ENCODE measurements at regions not wholly inside any gene's neighbourhood (a gene's known extent, or its start where the extent isn't known, plus 50 kb on each side); places are given as distances from the start of the nearest gene placed in this dataset.

- DNase-seq (ENCODE audit: low read depth): no peak
- Histone ChIP-seq H3K36me3 (ENCODE audit: control insufficient read depth, insufficient read depth, low read length) (no peaks in the 10 kb centered on the region), H3K4me3 (ENCODE audit: low read depth, low read length) (no peak overlapping the region), H3K27me3 (ENCODE audit: control insufficient read depth, insufficient read depth, low read length) (no peaks in the 10 kb centered on the region)
- TF ChIP-seq CTCF (IDR thresholded peaks at IDR 0.05; ENCODE audit: insufficient read depth, low read depth, low read length): no peak
- ChIA-PET POLR2A (no interaction called here), CTCF (no interaction called here)
These were observed 1029.5 kb downstream of the C4orf33 start for GRCh38 chr4:130125467-130125866.

- Histone ChIP-seq H3K4me3 (ENCODE audit: low read depth, low read length) (no peak overlapping the region), H3K27me3 (ENCODE audit: control insufficient read depth, insufficient read depth, low read length) (no peaks in the 10 kb centered on the region), H3K36me3 (ENCODE audit: control insufficient read depth, insufficient read depth, low read length) (no peaks in the 10 kb centered on the region)
- TF ChIP-seq CTCF (IDR thresholded peaks at IDR 0.05; ENCODE audit: insufficient read depth, low read depth, low read length): no peak
- DNase-seq (ENCODE audit: low read depth): no peak
- POLR2A ChIA-PET: no interaction called here
- CTCF ChIA-PET: no interaction called here
These were observed 1031.3 kb downstream of the C4orf33 start for GRCh38 chr4:130127297-130127696.

DNA sequence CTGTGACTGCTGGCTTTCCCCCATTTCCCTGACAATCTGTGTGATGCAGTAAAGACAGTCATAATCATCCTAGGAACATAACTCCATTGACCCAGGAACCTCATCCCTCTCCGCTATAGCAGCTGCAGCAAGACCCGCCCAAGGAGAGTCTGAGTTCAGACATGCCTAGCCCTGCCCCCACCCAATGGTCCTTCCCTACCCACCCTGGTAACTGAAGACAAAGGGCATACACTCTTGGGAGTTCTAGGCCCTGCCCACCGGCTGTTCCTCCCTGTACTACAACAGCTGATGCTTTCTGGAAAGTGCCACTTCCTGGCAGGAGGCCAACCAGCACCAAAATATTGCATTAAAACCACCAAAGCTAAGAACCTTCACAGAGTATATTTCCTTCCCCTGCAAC is 1035.6 kb downstream of the C4orf33 start:
- CTCF ChIA-PET: no interaction called here
- POLR2A ChIA-PET: no interaction called here
- Histone ChIP-seq H3K27me3 (ENCODE audit: control insufficient read depth, insufficient read depth, low read length) (no peaks in the 10 kb centered on the region), H3K36me3 (ENCODE audit: control insufficient read depth, insufficient read depth, low read length) (no peaks in the 10 kb centered on the region), H3K4me3 (ENCODE audit: low read depth, low read length) (no peak overlapping the region)
- no peak for DNase-seq (ENCODE audit: low read depth)
- TF ChIP-seq CTCF (IDR thresholded peaks at IDR 0.05; ENCODE audit: insufficient read depth, low read depth, low read length): no peak

GRCh38 chr4:130141651-130142050 is 1045.7 kb downstream of the C4orf33 start:
- no peak for TF ChIP-seq CTCF (IDR thresholded peaks at IDR 0.05; ENCODE audit: insufficient read depth, low read depth, low read length)
- Histone ChIP-seq H3K4me3 (ENCODE audit: low read depth, low read length) (no peak overlapping the region), H3K36me3 (ENCODE audit: control insufficient read depth, insufficient read depth, low read length) (no peaks in the 10 kb centered on the region), H3K27me3 (ENCODE audit: control insufficient read depth, insufficient read depth, low read length) (no peaks in the 10 kb centered on the region)
- ChIA-PET POLR2A (no interaction called here), CTCF (no interaction called here)
- no peak for DNase-seq (ENCODE audit: low read depth)

DNA sequence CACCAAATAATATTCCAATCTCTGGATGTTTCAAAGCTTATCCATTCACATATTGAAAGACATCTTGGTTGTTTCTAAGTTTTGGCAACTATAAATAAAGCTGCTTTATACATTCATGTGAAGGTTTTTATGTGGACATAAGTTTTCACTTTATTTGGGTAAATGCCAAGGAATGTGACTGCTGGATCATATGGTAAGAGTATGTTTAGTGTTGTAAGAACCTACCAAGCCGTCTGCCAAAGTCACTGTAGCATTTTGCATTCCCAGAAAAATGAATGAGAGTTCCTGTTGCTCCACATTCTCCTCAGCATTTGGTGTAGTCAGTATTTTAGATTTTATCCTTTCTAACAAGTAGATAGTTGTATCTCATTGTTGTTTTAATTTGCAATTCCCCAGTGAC is 1047.7 kb downstream of the C4orf33 start:
- Histone ChIP-seq H3K36me3 (ENCODE audit: control insufficient read depth, insufficient read depth, low read length) (no peaks in the 10 kb centered on the region), H3K27me3 (ENCODE audit: control insufficient read depth, insufficient read depth, low read length) (no peaks in the 10 kb centered on the region), H3K4me3 (ENCODE audit: low read depth, low read length) (no peak overlapping the region)
- DNase-seq (ENCODE audit: low read depth): no peak
- POLR2A ChIA-PET: no interaction called here
- no peak for TF ChIP-seq CTCF (IDR thresholded peaks at IDR 0.05; ENCODE audit: insufficient read depth, low read depth, low read length)
- CTCF ChIA-PET: no interaction called here
